ENCODE measurements at regions not wholly inside any gene's neighbourhood (a gene's known extent, or its start where the extent isn't known, plus 50 kb on each side); places are given as distances from the start of the nearest gene placed in this dataset.

GRCh38 chr5:124421584-124421983, 324.9 kb downstream of the ZNF608 start:
- FAIRE-seq: no peak

GRCh38 chr5:124420952-124421351, 325.5 kb downstream of the ZNF608 start:
- 43 to 47% methylated on average over 2 of the region's 2 CpGs for WGBS, 2 donors
- ATAC-seq (no peak), FAIRE-seq (no peak)

More at GRCh38 chr5:124421584-124421983, 324.9 kb downstream of the ZNF608 start:
- DNase-seq (no peak), ATAC-seq (no peak)
- Histone ChIP-seq H3K4me3 (no peak overlapping the region), H3K4me1 (no peaks in the 10 kb centered on the region), H3K27me3 (no peaks in the 10 kb centered on the region), H3K36me3 (no peaks in the 10 kb centered on the region), H3K27ac (no peak overlapping the region), H3K9me3 (no peaks in the 10 kb centered on the region)
- TF ChIP-seq CTCF (IDR thresholded peaks at IDR 0.05): no peak
- intact Hi-C loops (cut with DNase I): no loop called here
- WGBS, 2 donors: 83 to 95% methylated on average over 1 of the region's 1 CpG

GRCh38 chr5:124419531-124419930, 326.9 kb downstream of the ZNF608 start:
- no peak for DNase-seq
- intact Hi-C loops (cut with DNase I): no loop called here
- no peaks in the 10 kb centered on the region for H3K9me3 ChIP-seq
- ATAC-seq: no peak
- no peaks in the 10 kb centered on the region for H3K27me3 ChIP-seq
- no peak for FAIRE-seq
- no peaks in the 10 kb centered on the region for H3K4me1 ChIP-seq
- no peaks in the 10 kb centered on the region for H3K36me3 ChIP-seq
- no peak overlapping the region for H3K27ac ChIP-seq
- 72 to 73% methylated on average over 2 of the region's 2 CpGs for WGBS, 2 donors
- H3K4me3 ChIP-seq: no peak overlapping the region
- TF ChIP-seq CTCF (IDR thresholded peaks at IDR 0.05): no peak

More at GRCh38 chr5:124420952-124421351, 325.5 kb downstream of the ZNF608 start:
- Histone ChIP-seq H3K9me3 (no peaks in the 10 kb centered on the region), H3K27ac (no peak overlapping the region), H3K4me3 (no peak overlapping the region), H3K27me3 (no peaks in the 10 kb centered on the region), H3K4me1 (no peaks in the 10 kb centered on the region), H3K36me3 (no peaks in the 10 kb centered on the region)
- intact Hi-C loops (cut with DNase I): no loop called here
- no peak for DNase-seq
- no peak for TF ChIP-seq CTCF (IDR thresholded peaks at IDR 0.05)

GRCh38 chr5:124418390-124418789, 328.0 kb downstream of the ZNF608 start:
- no peak for FAIRE-seq
- TF ChIP-seq CTCF (IDR thresholded peaks at IDR 0.05): no peak
- H3K27ac ChIP-seq: no peak overlapping the region
- 78 to 85% methylated on average over 2 of the region's 2 CpGs for WGBS, 2 donors
- H3K36me3 ChIP-seq: no peaks in the 10 kb centered on the region
- H3K4me1 ChIP-seq: no peaks in the 10 kb centered on the region
- H3K27me3 ChIP-seq: no peaks in the 10 kb centered on the region
- H3K4me3 ChIP-seq: no peak overlapping the region
- DNase-seq: no peak
- no peak for ATAC-seq
- H3K9me3 ChIP-seq: no peaks in the 10 kb centered on the region
- intact Hi-C loops (cut with DNase I): no loop called here

- no peaks in the 10 kb centered on the region for H3K27me3 ChIP-seq
- ATAC-seq (no peak), FAIRE-seq (no peak), DNase-seq (no peak)
- H3K9me3 ChIP-seq: no peaks in the 10 kb centered on the region
- H3K36me3 ChIP-seq: no peaks in the 10 kb centered on the region
- no peak overlapping the region for H3K27ac ChIP-seq
- no peaks in the 10 kb centered on the region for H3K4me1 ChIP-seq
- intact Hi-C loops (cut with DNase I): no loop called here
- TF ChIP-seq CTCF (IDR thresholded peaks at IDR 0.05): no peak
- no peak overlapping the region for H3K4me3 ChIP-seq
These were observed 329.2 kb downstream of the ZNF608 start for GRCh38 chr5:124417196-124417595.
